Lower lobe of right lung (tissue), 2 donors: ENCODE measurements at regions not wholly inside any gene's neighbourhood (a gene's known extent, or its start where the extent isn't known, plus 50 kb on each side); places are given as distances from the start of the nearest gene placed in this dataset.

Source experiments
- ATAC-seq, 2 donors: fragments of 200-7000 bp; cut with Tn5 transposase; one replicate each; pipeline ENCODE4 v1.9.1; 2020 to 2022; ENCODE audit warnings: mild to moderate bottlenecking in 2 of 2, moderate library complexity in 2 of 2
- DNase-seq: peaks from one replicate; pipeline ENCODE4 v3.0.0-alpha.2; 2020
- H3K27ac ChIP-seq: fragments of 200-600 bp; one replicate; pipeline ENCODE4 v1.8.0; 2022
- H3K27me3 ChIP-seq: fragments of 200-600 bp; one replicate; pipeline ENCODE4 v1.8.0; 2022; ENCODE audit warnings: low read depth
- H3K36me3 ChIP-seq: fragments of 200-600 bp; one replicate; pipeline ENCODE4 v1.8.0; 2022; ENCODE audit warnings: mild to moderate bottlenecking
- H3K4me1 ChIP-seq: fragments of 200-600 bp; one replicate; pipeline ENCODE4 v1.8.0; 2022
- H3K4me3 ChIP-seq: fragments of 200-600 bp; one replicate; pipeline ENCODE4 v1.8.0; 2022; ENCODE audit warnings: mild to moderate bottlenecking
- H3K9me3 ChIP-seq: fragments of 200-600 bp; one replicate; pipeline ENCODE4 v1.8.0; 2022
- CTCF ChIP-seq: fragments of 200-600 bp; IDR thresholded peaks from one replicate; pipeline ENCODE4 v1.8.0; 2022; ENCODE audit warnings: antibody characterized with exemption, mild to moderate bottlenecking
- intact Hi-C: fragments of 100-400 bp; cut with DNase I; formaldehyde crosslinking; loops from one replicate; pipeline ENCODE4 v1.11.0; 2022
- donor health status: DM: no; HTN: yes; CAD: no; lungs with severe emphysema.

GRCh38 chr3:13954266-13954665 lies 74.4 kb upstream of the WNT7A start:
- no peak overlapping the region for H3K4me3 ChIP-seq
- no peaks in the 10 kb centered on the region for H3K4me1 ChIP-seq
- no peaks in the 10 kb centered on the region for H3K9me3 ChIP-seq
- TF ChIP-seq CTCF: no peak
- H3K27me3 ChIP-seq: no peaks in the 10 kb centered on the region
- no peak overlapping the region for H3K27ac ChIP-seq
- H3K36me3 ChIP-seq: no peaks in the 10 kb centered on the region
- ATAC-seq (no peak), DNase-seq (no peak)
- intact Hi-C loops: no loop called here

GRCh38 chr3:13951184-13951583 lies 71.3 kb upstream of the WNT7A start:
- H3K27me3 ChIP-seq: no peaks in the 10 kb centered on the region
- H3K36me3 ChIP-seq: no peaks in the 10 kb centered on the region
- H3K9me3 ChIP-seq: peaks cover 9% of the 10 kb centered on the region
- no peak for TF ChIP-seq CTCF
- no peak overlapping the region for H3K4me3 ChIP-seq
- no peak overlapping the region for H3K27ac ChIP-seq
- no peak for DNase-seq
- intact Hi-C loops: no loop called here
- no peaks in the 10 kb centered on the region for H3K4me1 ChIP-seq
- no peak for ATAC-seq

GRCh38 chr3:13950042-13950441 lies 70.2 kb upstream of the WNT7A start:
- no peak overlapping the region for H3K27ac ChIP-seq
- no peaks in the 10 kb centered on the region for H3K36me3 ChIP-seq
- no peak overlapping the region for H3K4me3 ChIP-seq
- no peaks in the 10 kb centered on the region for H3K4me1 ChIP-seq
- TF ChIP-seq CTCF: no peak
- H3K27me3 ChIP-seq: no peaks in the 10 kb centered on the region
- ATAC-seq (no peak), DNase-seq (no peak)
- intact Hi-C loops: no loop called here
- peaks cover 15% of the 10 kb centered on the region for H3K9me3 ChIP-seq

GRCh38 chr3:13947912-13948311 lies 68.0 kb upstream of the WNT7A start:
- no peak for ATAC-seq
- Histone ChIP-seq H3K4me3 (no peak overlapping the region), H3K4me1 (no peaks in the 10 kb centered on the region), H3K27me3 (no peaks in the 10 kb centered on the region), H3K27ac (no peak overlapping the region), H3K36me3 (no peaks in the 10 kb centered on the region), H3K9me3 (peaks cover 26% of the 10 kb centered on the region)
- intact Hi-C loops: no loop called here
- TF ChIP-seq CTCF: no peak
- DNase-seq: no peak

GRCh38 chr3:13939206-13939605 lies 59.3 kb upstream of the WNT7A start:
- ATAC-seq: no peak
- Histone ChIP-seq H3K9me3 (peaks cover 13% of the 10 kb centered on the region), H3K27ac (no peak overlapping the region), H3K27me3 (no peaks in the 10 kb centered on the region), H3K36me3 (no peaks in the 10 kb centered on the region), H3K4me3 (no peak overlapping the region), H3K4me1 (no peaks in the 10 kb centered on the region)
- TF ChIP-seq CTCF: no peak
- DNase-seq: no peak
- intact Hi-C loops: no loop called here

- DNase-seq: no peak
- intact Hi-C loops: no loop called here
- no peaks in the 10 kb centered on the region for H3K36me3 ChIP-seq
- TF ChIP-seq CTCF: no peak
- no peak for ATAC-seq
- no peak overlapping the region for H3K4me3 ChIP-seq
- H3K27me3 ChIP-seq: peaks cover 13% of the 10 kb centered on the region
- no peak overlapping the region for H3K27ac ChIP-seq
- no peaks in the 10 kb centered on the region for H3K9me3 ChIP-seq
- H3K4me1 ChIP-seq: no peaks in the 10 kb centered on the region
These were observed 57.3 kb upstream of the WNT7A start for GRCh38 chr3:13937131-13937530.
